HG02852 (cell line): ENCODE measurements at regions not wholly inside any gene's neighbourhood (a gene's known extent, or its start where the extent isn't known, plus 50 kb on each side); places are given as distances from the start of the nearest gene placed in this dataset.
"Not testable (repeated sequence)": the region's sequence is repeated elsewhere in the genome, so short reads cannot be mapped to it uniquely, and the experiment has no call there.

Source experiments
- ATAC-seq: cut with Tn5 transposase; IDR thresholded peaks from one replicate; pipeline ENCODE4 v1.9.1; 2021; ENCODE audit warnings: mild to moderate bottlenecking, moderate library complexity; ENCODE audit not compliant: unreplicated experiment

DNA sequence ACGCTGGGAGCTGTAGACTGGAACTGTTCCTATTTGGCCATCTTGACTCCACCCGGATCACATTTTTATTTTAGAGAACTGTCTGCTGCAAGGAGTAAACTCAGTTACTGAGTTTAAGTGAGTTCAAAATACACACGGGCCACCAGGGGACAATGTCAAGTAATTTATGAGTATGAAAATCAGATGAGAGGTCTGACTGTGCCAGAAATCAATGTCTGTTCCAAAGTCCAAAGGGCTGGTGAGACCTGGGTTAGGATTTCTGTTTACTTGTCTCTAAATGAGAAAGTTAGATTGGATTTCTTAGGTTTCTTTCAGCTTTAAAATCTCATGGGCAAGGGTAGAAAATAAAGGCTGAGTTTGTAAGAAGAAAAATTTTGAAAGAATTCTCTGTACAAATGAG, 465.8 kb upstream of the MEIS1 start:
- ATAC-seq, result no peak

DNA sequence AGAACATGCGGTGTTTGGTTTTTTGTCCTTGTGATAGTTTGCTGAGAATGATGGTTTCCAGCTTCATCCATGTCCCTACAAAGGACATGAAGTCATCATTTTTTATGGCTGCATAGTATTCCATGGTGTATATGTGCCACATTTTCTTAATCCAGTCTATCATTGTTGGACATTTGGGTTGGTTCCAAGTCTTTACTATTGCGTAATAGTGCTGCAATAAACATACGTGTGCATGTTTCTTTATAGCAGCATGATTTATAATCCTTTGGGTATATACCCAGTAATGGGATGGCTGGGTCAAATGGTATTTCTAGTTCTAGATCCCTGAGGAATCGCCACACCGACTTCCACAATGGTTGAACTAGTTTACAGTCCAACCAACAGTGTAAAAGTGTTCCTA, 471.6 kb upstream of the MEIS1 start:
- not testable (repeated sequence) for ATAC-seq

DNA sequence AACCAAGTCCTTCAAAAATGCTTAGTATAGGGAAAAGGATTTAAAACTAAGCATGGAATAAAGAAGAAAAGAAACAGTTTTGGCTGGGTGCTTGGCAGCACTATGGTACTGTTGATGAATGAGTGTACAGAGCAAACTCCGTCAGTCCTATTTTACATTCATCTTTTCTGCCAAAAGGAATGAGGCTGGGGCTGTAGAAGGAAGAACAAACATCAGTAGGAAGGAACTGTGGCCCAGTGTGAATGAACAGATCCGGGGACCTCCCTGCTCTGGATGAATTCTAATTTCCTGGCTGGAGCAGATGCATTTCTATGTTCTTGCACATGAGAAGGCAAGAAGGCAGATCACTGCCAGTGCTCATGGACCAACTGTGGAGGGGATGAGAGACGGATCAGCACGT, 474.0 kb upstream of the MEIS1 start:
- ATAC-seq, result no peak

DNA sequence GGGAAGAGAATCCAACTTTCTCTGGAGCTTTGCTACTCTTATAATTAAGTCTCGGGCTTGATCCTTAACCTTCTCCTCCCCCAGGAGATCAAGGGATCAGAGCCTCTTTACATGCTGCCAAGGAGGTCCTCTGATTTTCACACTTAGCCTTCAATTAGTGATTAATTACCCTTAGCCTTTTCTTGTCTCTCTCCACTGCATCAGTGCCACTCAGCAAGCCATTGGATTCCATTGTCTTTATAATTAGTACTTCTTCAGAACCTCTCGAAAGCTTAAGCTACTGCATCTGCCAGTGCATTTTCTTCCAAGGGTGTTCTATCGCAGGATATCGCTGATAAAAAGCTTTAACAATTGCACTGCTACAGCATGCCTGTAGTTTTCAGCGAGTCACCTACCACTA, 477.0 kb upstream of the MEIS1 start:
- ATAC-seq, result no peak

DNA sequence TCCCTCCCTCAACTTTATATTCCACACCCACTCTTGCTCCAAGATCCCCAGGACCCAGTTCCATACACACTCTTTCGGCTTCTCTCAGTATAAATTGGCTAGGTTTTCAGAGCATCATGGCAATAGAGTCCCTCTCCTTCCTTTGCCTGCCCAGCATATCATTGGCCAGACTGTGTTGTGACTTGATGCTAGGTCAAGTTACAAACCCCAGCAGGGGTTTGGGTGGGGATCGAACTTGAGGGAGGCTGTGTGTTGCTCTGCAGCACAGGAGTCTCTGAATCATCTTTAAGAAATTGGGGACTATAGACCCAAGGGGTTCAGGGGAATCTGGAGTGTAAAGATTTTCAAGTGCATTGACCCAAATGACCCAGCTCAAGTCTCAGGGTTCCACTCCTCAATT, 477.5 kb upstream of the MEIS1 start:
- ATAC-seq, result no peak

DNA sequence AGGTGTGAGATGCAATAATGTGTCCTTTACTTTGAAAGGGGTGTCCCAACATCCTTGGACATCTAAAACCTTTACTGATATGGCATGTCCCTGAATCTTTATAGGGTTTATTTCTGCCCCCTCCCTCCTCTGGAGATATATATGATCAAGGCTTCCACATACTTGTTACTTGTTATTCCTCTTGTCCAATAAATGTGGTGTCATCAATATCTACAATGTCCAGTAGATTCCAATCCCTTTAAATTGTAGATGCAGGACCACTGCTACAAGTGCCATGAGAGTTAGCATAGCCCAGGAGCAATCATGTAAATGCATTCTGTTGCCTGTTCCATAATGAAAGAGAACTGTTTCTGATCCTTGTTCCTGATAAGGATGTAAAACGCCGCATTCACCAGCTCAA, 479.7 kb upstream of the MEIS1 start:
- ATAC-seq, result no peak

DNA sequence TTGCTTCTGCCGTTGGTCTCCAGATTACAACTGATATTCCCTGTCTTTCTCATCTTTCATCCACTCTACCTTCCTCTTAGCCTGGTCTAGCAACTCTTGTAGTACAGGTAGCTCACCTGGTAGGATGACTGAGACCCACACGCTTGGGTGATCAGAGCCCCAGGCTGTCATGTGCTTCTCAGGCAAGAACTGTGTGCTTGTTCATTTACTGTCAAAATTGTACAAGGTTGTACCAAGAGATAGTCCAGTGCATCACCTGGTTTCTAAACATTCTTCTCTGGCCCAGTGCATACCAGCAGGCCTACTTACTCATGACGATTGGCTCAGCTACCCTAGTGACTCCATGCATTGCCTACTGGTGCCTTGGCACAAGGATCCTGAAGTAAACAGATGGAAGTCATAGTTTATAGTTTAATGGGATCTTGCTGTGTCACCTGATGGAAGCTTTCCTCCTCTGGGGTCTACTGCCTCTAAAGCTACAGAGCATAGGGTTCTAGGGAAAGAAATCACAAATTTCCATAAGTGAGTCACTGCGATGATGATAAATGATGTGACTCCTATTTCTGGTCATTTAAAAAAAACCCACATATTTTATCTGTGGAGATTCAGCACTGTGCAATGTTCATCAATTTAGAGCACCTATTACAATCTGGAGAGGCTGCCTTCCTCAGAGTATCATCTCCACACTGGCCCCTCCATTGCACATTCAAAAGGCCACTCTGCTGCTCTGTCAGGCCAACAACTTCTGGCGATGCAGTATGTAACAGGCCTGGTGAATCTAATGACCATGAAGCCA, 481.8 kb upstream of the MEIS1 start:
- no peak for ATAC-seq

DNA sequence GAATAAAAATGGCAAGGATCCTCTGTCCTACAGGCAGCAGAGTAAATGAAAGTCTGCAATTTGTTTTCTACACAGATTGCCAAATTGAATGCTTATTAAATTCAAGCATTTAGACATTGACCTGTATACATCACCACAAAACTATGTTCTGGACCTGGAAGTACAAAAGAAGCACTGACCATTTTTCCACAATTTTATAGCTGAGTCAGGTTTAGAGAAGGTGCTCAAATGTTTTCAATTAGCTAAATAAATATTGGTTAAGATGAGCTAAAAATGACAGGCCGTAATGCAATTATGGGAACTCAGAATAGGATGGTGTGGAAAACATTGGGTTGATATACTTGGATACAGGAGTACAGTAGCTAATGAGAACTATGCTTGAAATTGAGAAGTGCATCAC, 490.7 kb upstream of the MEIS1 start:
- ATAC-seq, result no peak

DNA sequence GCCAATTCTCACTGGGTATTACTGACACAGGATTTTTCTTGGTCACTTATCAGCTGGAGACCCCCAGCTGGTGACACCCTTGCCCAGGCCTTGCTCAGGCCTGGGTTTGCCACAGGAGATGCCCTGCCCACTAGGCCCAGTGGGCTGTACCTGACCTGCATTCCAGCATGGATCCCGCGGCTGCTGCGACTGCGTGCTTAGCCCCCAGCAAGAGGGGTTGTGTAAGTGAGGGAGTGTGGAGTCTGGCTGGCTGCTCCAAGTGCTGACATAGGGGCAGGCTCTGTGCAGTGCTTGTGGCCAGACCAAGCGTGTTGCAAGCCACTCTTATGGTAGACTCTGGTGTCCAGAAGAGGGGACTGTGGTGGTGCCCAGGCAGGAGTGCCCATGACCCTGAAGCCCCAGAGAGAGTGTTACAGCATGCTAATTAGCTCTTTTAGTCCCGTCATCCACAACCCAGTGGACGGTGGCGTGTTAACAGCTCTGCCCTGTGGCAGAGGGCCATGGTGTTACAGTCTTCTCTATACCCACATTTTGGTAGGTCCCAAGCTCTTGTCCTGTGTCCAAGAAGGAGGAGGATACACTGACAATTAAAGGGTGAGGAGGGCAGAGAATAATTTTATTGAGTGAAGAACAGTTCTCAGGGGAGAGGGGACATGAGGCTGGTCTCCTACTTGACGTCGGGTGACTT, 491.7 kb upstream of the MEIS1 start:
- no peak for ATAC-seq

DNA sequence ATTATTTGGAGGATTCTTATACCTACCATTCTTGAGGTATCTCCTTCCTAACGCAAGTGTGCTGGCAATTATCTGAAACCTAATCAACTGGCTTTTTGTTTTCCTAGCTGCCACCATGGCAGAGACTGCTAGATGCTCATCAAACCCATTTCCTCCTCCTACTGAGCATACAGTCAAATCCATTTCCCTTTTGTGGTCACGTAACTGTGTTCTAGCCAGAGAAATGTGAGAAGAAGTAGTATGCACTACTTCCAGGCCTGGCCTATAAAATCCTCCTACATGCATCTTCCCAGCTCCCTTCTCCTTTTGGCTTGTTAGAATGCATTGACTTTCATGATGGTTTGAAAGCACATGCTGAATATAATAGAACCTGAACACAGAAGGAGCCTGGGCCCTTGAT, 494.1 kb upstream of the MEIS1 start:
- ATAC-seq, result no peak

DNA sequence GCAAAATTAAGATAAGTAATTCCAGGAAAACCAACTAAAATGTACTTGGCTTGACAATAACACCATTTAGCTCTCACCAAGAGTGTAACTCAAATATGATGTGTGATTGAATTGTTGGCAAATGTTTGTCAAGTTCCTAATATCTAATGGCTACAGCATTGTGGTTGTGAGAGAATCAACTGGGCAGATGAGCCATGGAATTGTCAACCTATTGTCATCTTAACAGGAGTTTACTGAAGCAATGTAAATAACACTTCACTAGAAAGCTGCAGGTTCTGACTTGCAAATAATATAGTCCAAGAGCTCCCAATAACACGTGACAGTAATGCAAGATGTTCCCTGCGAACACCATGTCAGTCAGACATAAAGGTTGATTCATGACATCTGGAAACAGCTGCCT, 495.2 kb upstream of the MEIS1 start:
- ATAC-seq, result no peak

DNA sequence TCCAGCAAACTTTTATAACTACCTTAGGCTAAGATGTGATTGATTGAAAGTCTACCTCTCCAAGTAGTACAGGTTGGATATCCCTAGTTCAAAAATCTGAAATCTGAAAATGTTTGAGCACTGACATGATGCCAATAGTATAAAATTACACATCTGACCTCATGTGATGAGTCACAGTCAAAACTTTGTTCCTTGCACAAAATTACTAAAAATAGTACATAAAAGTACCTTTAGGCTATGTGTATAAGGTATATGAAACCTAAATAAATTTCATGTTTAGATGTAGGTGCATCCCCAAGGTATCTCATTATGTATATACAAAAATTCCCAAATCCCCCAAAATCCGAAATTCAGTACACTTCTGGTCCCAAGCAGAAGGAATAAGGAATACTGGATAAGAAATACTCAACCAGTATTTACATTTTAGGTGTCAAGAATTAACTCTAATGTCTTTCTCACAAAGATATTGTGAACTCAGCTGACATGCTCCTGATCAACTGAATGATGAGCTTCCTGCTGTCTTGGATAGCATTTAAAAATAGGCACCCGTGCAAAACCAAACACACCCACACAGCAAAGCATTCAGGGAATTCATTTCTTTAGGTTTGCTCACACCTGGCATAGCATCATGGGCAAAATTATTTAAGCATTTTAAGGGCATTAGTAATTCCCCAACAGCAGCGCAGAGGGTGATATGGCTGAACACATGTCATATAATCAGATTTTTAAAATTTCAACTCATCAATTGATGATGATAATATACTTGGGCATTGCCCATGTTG, 497.4 kb upstream of the MEIS1 start:
- ATAC-seq, result no peak

DNA sequence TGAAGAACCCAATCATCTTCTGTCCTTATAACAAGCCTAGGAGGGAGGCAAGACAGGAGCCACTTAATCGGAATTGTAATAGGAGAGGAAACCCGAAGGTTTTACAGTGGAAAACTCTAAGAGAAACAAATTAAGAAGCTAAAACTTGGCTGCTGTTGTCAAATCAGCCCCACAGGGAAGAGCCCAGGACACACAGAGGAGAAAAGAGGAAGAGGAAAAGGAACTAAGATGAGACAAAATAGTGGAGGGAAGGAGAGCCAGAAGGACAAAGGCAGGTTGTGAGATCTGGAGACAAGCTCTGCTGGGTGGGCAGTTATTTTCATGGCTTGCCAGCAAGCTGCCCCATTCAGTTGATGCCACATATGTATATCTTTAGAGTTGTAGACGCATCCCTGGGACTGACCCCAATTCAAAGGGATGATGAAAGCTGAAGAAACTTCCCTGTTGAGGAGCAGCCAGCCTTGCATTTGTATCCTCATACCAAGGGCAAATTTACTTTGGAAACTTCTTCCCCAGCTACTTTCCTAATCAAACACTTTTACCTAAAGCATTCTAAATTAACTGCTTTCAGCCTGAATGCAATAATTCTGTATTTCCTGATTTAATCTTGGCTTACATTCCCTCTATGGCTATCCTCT, 499.8 kb upstream of the MEIS1 start:
- ATAC-seq, result no peak

DNA sequence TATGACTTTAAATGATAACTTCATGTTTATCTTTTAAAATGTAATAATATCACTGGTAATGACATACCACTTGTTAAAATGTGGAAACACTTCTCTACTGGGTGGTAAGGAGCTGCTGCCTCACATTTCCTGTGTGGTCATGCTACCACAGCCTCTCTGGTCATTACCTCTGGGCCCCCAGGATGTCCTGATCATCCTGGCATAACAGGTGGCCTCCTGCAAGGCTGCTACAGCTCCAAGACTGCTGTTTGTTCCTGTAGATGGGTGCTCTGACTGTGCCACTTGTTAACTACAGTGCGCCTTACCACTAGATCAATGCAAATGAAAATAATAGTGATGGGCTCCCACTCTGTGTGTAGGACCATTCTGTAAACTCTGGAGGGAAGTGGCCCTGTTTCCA, 500.2 kb upstream of the SPRED2 start:
- ATAC-seq, result no peak

DNA sequence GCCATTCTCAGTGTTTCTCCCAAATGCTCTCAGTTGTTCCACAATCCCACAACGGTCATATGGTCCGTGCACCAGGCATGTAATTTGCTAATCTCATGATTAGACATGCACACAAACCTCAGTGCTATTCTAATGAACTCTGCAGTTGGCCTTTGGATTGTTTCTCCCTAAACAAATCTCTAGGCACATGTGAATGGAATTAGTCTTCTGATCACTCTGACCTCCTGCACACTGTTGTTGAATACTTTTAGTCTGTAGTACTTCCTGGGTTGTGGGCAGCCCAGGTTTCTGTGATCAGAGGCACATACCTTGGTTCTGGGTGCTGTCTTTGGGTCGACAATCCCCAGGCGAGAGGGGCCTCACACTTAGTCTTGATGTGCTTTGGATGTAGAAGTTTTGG, 498.7 kb upstream of the SPRED2 start:
- no peak for ATAC-seq

DNA sequence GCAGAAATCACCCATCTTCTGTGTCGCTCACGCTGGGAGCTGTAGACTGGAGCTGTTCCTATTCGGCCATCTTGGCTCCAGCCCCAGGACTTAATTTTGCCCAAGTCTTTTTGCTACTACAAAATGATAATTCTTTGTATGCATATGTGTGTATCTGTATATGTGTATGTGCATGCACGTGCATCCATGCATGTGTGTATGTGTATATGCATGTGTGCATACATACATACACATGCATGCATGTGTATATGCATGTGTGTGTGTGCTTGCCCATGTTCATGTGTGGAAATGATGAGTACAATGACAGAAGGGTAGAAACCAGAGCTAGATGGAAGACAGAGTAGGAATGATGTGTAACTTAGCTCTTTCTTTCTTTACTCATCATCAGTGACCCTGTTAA, 497.9 kb upstream of the SPRED2 start:
- no peak for ATAC-seq

DNA sequence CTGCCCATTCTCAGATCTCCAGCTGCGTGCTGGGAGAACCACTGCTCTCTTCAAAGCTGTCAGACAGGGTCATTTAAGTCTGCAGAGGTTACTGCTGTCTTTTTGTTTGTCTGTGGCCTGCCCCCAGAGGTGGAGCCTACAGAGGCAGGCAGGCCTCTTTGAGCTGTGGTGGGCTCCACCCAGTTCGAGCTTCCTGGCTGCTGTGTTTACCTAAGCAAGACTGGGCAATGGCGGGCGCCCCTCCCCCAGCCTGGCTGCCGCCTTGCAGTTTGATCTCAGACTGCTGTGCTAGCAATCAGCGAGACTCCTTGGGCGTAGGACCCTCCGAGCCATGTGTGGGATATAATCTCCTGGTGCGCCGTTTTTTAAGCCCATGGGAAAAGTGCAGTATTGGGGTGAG, 497.3 kb upstream of the SPRED2 start:
- ATAC-seq, result not testable (repeated sequence)

DNA sequence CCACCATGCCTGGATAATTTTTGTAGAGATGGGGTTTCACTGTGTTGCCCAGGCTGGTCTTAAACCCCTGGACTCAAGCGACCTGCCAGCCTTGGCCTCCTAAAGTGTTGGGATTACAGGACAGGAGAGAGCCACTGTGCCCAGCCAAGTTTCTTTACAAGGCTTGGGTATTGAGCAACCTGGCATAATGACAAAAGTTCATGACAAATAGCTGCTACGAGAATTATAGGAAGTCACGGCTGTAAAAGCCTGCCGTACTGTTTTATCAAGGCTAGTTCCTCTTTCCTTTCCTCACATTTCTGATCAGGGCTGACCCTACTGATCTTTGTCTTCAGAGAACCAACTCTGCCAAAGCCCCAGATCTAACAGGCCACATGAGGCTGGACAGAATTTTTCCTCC, 490.4 kb upstream of the SPRED2 start:
- no peak for ATAC-seq

DNA sequence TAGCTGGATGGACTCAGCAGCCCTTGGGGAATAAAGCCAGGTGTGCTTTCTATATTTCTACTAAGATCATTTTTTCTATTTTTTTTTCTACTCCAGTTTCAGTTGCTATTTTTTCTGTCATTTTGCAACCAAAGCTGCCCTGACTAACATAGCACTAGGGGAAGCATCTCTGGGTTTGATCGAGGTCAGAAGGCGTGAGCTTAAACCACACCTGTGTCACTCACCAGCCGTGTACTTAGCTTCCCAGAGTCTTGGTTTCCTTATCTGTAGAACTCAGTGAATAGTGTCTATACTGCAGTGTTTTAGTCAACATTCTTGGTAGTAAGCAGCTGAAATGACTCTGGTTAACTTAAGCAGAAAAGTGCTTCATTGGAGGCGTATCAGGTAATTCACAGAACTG, 489.6 kb upstream of the SPRED2 start:
- no peak for ATAC-seq

DNA sequence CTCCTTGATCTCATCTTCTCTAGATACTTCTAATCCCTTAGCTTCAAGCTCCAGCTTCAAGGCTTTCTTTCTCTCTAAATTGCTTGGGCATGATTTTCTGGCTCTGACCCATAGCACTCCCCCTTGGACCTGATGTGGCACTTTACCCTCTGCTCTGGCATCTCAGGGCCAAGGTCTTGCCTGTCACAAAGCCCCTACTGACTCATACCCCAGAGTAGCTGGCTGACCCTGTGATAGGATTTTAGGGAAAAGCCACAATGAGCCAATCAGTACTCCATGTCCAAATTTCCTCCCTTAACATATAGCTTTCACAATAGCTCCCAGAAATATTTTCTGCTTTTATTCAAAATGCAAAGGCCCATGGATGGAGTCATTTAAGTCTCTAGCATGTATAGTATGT, 488.7 kb upstream of the SPRED2 start:
- ATAC-seq, result no peak

DNA sequence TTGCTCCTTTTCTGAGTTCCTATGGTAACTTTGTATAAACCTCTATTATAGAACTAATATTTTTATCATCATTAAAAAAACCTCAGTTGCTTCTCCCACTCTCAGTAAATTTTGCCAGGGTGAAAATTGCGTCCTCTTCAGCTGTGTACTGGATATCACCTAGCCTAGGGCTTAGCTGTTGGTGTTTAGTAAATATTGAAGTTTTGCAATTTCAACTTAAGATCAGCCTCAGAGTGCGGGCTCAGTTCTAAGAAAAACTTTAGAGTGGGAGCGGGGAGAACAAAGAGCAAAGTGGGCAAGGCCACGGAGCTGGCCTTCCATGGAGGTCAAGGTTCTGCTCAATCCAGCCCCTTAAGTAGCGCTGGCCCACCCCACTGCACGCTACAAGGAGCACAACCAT, 488.3 kb upstream of the SPRED2 start:
- no peak for ATAC-seq
